SKM-1 treated with dmso at 0.1 percent for 144 hours (cell line): ENCODE measurements at regions not wholly inside any gene's neighbourhood (a gene's known extent, or its start where the extent isn't known, plus 50 kb on each side); places are given as distances from the start of the nearest gene placed in this dataset.
"Not testable (repeated sequence)": the region's sequence is repeated elsewhere in the genome, so short reads cannot be mapped to it uniquely, and the experiment has no call there.

ENCODE experiments used
- DNase-seq: peaks from one replicate; lab custom pipeline; 2025; ENCODE audit not compliant: unreplicated experiment; lab: John Stamatoyannopoulos, UW

DNA sequence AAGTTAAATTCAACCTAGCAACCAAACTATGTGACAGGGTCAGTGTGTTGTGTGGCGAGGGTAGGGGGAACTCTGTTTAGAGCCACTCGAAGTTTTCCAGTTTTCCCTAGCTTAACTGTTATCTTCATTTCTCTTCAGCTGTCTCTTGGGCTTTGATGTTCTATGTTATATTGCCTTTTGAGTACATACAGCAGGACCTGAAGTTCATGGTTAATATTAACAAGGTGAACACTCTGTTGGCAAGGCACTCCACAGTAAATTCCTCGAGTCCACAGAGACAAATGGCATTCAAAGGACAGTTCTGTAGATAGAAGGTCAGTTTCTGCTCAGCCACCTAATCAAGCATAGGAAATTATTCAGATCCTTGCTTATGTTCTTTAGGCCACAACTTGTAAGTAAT lies 147.9 kb upstream of the DPH6 start:
- no peak for DNase-seq

GRCh38 chr15:35695003-35695402 lies 149.0 kb upstream of the DPH6 start:
- no peak for DNase-seq

GRCh38 chr15:35696767-35697231 lies 150.8 kb upstream of the DPH6 start:
- DNase-seq, result no peak

DNA sequence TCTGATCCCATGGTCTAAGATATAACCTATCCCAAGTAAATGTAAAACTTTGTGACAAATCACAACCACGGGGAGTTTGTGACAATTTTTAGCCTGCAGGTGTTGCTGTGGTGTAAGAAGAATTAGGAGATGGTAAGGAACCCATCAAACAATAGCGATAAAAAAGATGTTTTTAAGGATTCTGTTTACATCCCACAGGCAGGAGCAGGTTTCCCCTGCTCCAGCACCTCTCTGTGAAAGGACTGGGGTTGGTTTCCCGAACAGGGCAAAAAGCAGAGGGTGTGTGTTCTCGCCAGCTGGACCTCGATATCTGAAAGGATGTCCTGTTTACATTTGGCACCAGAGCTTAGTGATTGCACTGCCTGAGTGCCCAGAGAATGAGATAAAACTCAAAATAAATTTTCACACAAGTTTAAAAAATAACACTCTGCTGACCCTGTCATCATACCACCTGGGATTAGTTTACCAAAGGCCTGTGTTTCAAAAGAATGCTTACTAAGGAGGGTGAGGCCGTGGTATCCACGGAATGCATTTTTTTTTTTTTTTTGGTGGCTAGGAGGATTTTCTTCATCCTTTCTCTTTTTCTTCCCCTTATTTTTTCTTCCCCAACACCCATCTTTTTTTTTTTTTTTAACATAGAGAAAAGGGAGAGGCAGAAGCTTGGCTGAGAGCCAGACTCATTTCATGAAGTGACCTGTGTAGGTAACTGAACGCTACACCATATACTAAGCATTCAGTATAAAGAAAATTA lies 151.8 kb upstream of the DPH6 start:
- no peak for DNase-seq

- no peak for DNase-seq
Measured at GRCh38 chr15:35698331-35698730, 152.4 kb upstream of the DPH6 start.

GRCh38 chr15:35698966-35699575 lies 153.1 kb upstream of the DPH6 start:
- DNase-seq, result no peak

- DNase-seq, result not testable (repeated sequence)
Measured at GRCh38 chr15:35700091-35700593, 154.2 kb upstream of the DPH6 start.

DNA sequence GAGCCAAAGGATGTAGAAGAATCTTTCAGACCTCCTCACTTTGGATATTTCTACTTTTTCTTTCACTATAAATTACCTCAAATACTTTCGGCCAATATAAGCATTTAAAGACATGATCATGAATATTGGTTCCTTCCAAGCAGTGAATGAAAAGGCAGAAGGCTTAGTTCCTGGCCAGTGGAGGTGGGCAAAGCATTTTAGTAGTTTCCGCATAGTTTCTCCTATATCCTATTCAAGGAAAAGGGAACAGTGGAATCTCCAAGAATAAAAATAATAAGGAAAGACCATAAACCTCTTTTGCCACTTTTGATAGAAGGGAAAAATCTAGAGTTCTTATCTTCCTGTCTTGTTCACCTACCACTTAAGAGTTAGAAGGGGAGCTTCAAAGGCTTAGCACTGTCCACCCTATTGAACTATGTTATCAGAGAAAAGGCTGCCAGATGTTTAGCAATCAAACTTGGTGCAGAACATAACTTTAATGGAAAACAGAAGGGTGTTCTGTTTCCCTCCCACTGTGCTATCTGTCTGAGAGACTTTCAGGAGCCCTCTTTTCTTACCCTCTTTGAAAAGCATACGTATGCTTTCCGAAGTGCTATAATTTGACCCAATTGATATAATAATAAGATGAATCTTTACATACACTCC lies 155.6 kb upstream of the DPH6 start:
- DNase-seq, result no peak

DNA sequence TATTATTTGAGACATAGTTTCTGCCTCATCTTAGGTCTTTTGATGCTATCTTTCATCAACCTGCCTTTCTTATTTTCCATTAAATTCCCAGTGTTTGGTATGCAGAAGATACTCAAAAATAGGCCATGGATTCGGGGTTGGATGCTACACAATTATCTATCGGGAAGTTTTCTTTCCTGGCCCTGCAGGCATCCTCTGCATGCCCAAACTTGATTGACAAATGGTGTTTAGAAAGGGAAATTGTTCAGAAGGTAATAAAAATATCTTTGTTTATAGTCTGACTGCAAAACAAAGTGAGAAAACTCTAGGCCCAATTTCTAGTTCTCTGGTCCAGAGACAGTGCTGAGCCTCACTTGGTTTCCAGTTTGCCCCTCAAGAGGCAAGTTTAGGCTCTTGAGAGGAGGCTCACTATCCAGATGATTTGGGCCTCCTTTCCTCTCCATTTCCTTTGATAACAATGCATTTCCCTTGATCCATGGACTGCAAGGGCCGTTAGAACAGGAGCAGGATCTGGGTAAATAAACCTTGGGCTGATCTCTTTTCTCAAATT lies 157.1 kb upstream of the DPH6 start:
- no peak for DNase-seq

DNA sequence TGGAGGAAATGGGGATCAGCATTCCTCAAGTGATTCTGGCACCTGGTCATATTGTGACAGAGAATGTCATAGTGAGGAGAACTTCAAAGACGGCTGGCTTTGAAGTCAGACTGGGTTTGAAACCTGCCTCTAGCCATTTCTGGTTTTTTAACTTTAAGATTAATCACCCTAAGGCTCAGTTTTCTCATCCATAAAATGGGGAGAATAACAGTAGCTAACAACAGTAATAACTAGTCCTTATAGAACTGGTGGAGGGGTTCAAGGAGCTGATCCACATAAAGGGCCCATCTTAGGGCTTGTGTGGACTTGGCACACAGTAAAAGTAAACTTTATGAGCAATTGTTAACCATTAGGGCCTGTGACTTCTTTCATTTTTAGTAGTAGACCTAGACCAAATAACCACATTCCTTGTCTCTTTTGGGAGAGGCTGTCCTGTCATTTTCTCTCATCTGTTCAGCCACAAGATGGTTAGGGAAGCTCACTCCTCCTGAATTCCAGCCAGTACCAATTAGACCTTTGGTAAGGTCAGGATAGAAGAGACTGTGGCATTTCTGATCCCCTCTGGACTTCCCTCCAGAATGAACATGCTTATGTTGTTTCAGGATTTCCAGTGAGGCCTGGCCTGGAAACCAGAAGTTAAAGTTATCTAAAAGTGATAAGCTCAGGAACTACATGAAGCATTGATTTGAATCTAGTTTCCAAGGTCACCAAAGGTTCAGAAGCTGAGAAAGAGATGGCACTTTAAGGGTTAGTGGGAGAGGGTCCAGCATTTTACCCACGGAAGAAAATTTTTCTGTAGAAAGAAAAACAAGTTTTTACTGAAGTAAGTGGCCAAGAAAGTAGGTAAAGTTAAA lies 159.3 kb upstream of the DPH6 start:
- DNase-seq, result no peak

- no peak for DNase-seq
Measured at GRCh38 chr15:35705884-35706585, 160.1 kb upstream of the DPH6 start.

- DNase-seq, result no peak
Measured at GRCh38 chr15:35712956-35713355, 167.0 kb upstream of the DPH6 start.

GRCh38 chr15:35713733-35714132 lies 167.8 kb upstream of the DPH6 start:
- no peak for DNase-seq

DNA sequence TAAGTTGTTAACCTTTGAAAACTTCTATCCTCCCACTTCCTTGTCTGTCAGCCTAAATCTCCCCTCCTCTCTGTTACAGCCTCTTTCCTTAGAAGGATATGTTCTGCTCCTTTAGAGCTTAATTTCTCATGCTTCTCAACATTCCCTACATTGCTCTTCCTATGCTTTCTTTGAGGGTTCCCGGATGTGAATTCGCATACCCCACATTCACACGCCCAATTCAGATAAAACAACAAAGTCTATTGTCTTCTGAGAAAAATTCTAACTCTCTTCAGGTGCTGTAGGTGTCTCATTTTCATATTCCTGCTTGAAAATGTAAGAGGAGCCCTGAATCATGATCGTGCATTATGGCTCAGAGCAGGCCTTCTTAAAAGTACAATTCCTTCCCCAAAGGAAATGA lies 171.8 kb upstream of the DPH6 start:
- no peak for DNase-seq

GRCh38 chr15:35720019-35720418 lies 174.1 kb upstream of the DPH6 start:
- DNase-seq, result no peak

DNA sequence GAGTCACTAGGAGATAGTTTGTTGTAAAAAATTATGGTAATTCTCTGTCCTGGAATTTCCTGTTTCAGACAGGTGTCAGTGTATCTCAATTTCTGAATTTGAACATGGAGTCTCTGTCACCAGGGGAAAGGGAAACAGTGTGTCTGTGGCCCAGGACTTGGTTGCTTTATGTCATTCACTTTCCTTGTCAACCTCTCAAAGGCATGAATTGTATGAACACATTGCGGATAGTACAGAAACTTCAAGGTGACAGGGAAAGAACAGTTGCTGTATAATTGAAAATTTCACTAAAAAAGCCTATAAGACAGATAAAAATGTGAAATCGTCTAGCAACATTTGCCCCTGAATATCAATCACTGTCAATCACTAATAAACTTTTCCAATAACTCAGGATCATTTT lies 175.0 kb upstream of the DPH6 start:
- no peak for DNase-seq

DNA sequence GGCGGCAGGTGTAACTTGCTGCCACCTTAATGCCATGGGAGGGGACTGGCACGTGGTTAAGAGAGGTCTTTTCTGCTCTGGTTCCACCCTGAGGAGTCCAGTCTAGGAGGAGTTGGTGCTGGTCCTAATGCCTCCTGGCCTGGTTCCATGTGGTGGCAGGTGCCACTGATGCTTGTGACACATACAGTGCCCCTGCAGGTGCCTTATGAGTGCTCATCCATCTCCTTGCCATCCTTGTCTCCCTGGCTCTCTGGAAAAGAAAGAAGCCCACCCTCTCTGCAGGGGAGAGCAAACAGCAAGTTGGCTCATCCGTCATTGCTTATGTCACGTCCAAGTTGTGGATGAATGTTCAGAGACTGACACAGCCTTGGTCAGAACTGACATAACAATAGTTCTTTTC lies 175.8 kb upstream of the DPH6 start:
- no peak for DNase-seq

- DNase-seq, result no peak
Measured at GRCh38 chr15:35722501-35722900, 176.5 kb upstream of the DPH6 start.

DNA sequence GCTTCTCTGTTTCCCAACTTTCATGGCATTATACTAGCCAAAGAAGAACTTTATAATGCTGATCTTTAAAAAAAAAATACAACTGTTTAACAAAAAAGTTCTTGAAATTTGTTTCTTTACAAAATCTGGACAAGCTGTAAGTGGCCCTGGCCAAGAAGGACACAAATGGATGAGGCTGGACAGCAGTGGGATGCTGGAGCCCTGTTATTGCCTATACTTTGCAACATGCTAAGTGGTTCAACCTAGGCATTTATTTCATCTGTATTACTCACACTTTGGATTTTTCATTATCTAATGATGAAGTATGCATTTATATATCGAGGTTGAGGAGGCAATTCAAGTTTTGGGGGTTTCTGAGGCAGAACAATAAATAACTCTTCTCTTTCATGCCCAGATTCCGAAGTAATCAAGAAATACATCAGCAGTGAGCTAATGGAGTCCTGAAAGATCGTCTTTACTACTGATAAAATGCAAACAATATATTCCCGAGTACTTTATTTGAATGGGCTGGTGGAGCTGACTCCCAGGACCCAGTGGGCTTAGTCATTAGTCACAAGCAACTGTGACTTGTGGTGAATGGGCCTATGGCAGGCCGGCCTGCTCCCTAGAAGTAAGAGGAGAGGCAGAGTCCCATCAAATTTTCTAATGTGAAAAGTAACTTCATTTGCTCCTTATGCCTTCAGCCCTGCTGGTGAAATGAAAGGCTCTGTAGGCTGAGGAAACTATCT lies 177.3 kb upstream of the DPH6 start:
- no peak for DNase-seq

DNA sequence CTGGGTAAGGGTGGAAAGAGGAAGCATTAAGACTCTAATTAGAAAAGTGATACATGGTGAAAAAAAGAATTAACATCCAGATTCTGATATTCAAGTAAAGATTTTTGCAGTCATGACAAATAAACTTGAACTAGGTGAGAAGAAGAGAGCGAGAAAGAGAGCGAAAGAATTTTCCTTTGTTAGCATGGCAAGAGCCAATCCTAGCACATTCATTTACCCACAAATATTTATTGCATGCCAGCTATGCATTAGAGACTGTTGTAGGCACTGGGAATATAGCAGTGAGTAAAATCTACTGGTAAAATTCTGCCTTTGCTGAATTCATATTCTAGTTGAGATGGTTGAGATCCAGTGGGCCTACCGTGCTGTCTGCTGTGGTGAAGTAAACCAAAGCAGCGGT lies 177.9 kb upstream of the DPH6 start:
- no peak for DNase-seq
